Vagina (tissue), 2 donors: ENCODE measurements at regions not wholly inside any gene's neighbourhood (a gene's known extent, or its start where the extent isn't known, plus 50 kb on each side); places are given as distances from the start of the nearest gene placed in this dataset.

Source experiments
- DNase-seq, 2 donors: peaks; one replicate each; pipeline ENCODE4 v3.0.0-alpha.2; 2017; ENCODE audit errors: extremely low spot score in 2 of 2
- H3K27ac ChIP-seq: fragments of 200-600 bp; sonication (generic); one replicate; pipeline ENCODE4 v1.5.1; 2019
- H3K27me3 ChIP-seq: fragments of 200-600 bp; sonication (generic); one replicate; pipeline ENCODE4 v1.5.1; 2019
- H3K36me3 ChIP-seq, 2 donors: fragments of 200-600 bp; sonication (generic); one replicate each; pipeline ENCODE4 v1.5.1; 2017 to 2019
- H3K4me1 ChIP-seq: fragments of 200-600 bp; sonication (generic); one replicate; pipeline ENCODE4 v1.5.1; 2019
- H3K4me3 ChIP-seq, 2 donors: fragments of 200-600 bp; sonication (generic); 1 replicate in 1 of 2; 2 replicates in 1 of 2; pipeline ENCODE4 v1.5.1; 2016 to 2019
- H3K9me3 ChIP-seq: fragments of 200-600 bp; sonication (generic); one replicate; pipeline ENCODE4 v1.5.1; 2019
- CTCF ChIP-seq, 3 experiments: fragments of 450-650 bp in 2 of 3; fragments of 200-600 bp in 1 of 3; sonication (generic) in 1 of 3; IDR thresholded peaks; one replicate each; pipeline ENCODE4 v1.5.1; 2017 to 2019; ENCODE audit warnings: antibody characterized with exemption in 3 of 3, mild to moderate bottlenecking in 2 of 3, moderate library complexity in 2 of 3
- POLR2A ChIP-seq, 2 donors: fragments of 450-650 bp; IDR thresholded peaks; one replicate each; pipeline ENCODE4 v1.6.1; 2017; ENCODE audit warnings: antibody characterized with exemption in 2 of 2, mild to moderate bottlenecking in 2 of 2, moderate library complexity in 2 of 2
- POLR2AphosphoS5 ChIP-seq, 2 donors: sonication (generic); formaldehyde crosslinking; IDR thresholded peaks; one replicate each; pipeline ENCODE4 v1.9.0; 2017; ENCODE audit warnings: antibody characterized with exemption in 2 of 2, mild to moderate bottlenecking in 2 of 2, low read depth in 1 of 2; ENCODE audit not compliant: insufficient read depth in 1 of 2
- intact Hi-C: fragments of 100-400 bp; cut with DNase I; formaldehyde crosslinking; loops from one replicate; pipeline ENCODE4 v1.15.1; 2023

- Histone ChIP-seq H3K9me3 (no peaks in the 10 kb centered on the region), H3K27me3 (no peaks in the 10 kb centered on the region), H3K36me3 (no peaks in the 10 kb centered on the region), H3K27ac (no peak overlapping the region), H3K4me1 (no peaks in the 10 kb centered on the region), H3K4me3 (no peak overlapping the region)
- TF ChIP-seq POLR2A (IDR thresholded peaks at IDR 0.05) (no peak), POLR2AphosphoS5 (IDR thresholded peaks at IDR 0.05; ENCODE audit: insufficient read depth in 1 of 2, low read depth in 1 of 2) (no peak), CTCF (IDR thresholded peaks at IDR 0.05) (no peak)
- intact Hi-C loops = no loop called here
- DNase-seq = no peak
Measured at GRCh38 chr17:36842231-36842819, 95.0 kb upstream of the LHX1 start.

- no peak overlapping the region for H3K4me3 ChIP-seq
- no peaks in the 10 kb centered on the region for H3K9me3 ChIP-seq
- H3K27ac ChIP-seq = no peak overlapping the region
- TF ChIP-seq CTCF (IDR thresholded peaks at IDR 0.05) = no peak
- TF ChIP-seq POLR2AphosphoS5 (IDR thresholded peaks at IDR 0.05; ENCODE audit: insufficient read depth in 1 of 2, low read depth in 1 of 2) = no peak
- TF ChIP-seq POLR2A (IDR thresholded peaks at IDR 0.05) = no peak
- intact Hi-C loops = no loop called here
- H3K4me1 ChIP-seq = no peaks in the 10 kb centered on the region
- H3K27me3 ChIP-seq = no peaks in the 10 kb centered on the region
- H3K36me3 ChIP-seq = no peaks in the 10 kb centered on the region
- no peak for DNase-seq
Measured at GRCh38 chr17:36842963-36843558, 94.2 kb upstream of the LHX1 start.

- no peak overlapping the region for H3K4me3 ChIP-seq
- no peak overlapping the region for H3K27ac ChIP-seq
- H3K9me3 ChIP-seq = no peaks in the 10 kb centered on the region
- TF ChIP-seq CTCF (IDR thresholded peaks at IDR 0.05) (no peak), POLR2AphosphoS5 (IDR thresholded peaks at IDR 0.05; ENCODE audit: insufficient read depth in 1 of 2, low read depth in 1 of 2) (no peak)
- H3K27me3 ChIP-seq = no peaks in the 10 kb centered on the region
- no peaks in the 10 kb centered on the region for H3K36me3 ChIP-seq
- DNase-seq = no peak
- no peaks in the 10 kb centered on the region for H3K4me1 ChIP-seq
- intact Hi-C loops = no loop called here
Measured at GRCh38 chr17:36844013-36844412, 93.3 kb upstream of the LHX1 start.

- H3K9me3 ChIP-seq = no peaks in the 10 kb centered on the region
- H3K27ac ChIP-seq = no peak overlapping the region
- intact Hi-C loops = no loop called here
- no peaks in the 10 kb centered on the region for H3K36me3 ChIP-seq
- H3K4me3 ChIP-seq = no peak overlapping the region
- DNase-seq = no peak
- H3K27me3 ChIP-seq = no peaks in the 10 kb centered on the region
- TF ChIP-seq CTCF (IDR thresholded peaks at IDR 0.05) = no peak
- TF ChIP-seq POLR2A (IDR thresholded peaks at IDR 0.05) = no peak
- no peak for TF ChIP-seq POLR2AphosphoS5 (IDR thresholded peaks at IDR 0.05; ENCODE audit: insufficient read depth in 1 of 2, low read depth in 1 of 2)
- H3K4me1 ChIP-seq = no peaks in the 10 kb centered on the region
Measured at GRCh38 chr17:36844601-36845000, 92.7 kb upstream of the LHX1 start.

GRCh38 chr17:36845916-36846315 lies 91.4 kb upstream of the LHX1 start:
- Histone ChIP-seq H3K27ac (no peak overlapping the region), H3K27me3 (no peaks in the 10 kb centered on the region), H3K36me3 (no peaks in the 10 kb centered on the region), H3K9me3 (no peaks in the 10 kb centered on the region), H3K4me1 (no peaks in the 10 kb centered on the region), H3K4me3 (no peak overlapping the region)
- intact Hi-C loops = no loop called here
- no peak for TF ChIP-seq POLR2AphosphoS5 (IDR thresholded peaks at IDR 0.05; ENCODE audit: insufficient read depth in 1 of 2, low read depth in 1 of 2)
- TF ChIP-seq CTCF (IDR thresholded peaks at IDR 0.05) = no peak
- TF ChIP-seq POLR2A (IDR thresholded peaks at IDR 0.05) = no peak
- DNase-seq = no peak
